CD4-positive, alpha-beta T cell treated with Interferon gamma for 1 hour (primary cell): ENCODE measurements at regions not wholly inside any gene's neighbourhood (a gene's known extent, or its start where the extent isn't known, plus 50 kb on each side); places are given as distances from the start of the nearest gene placed in this dataset.
"Not testable (repeated sequence)": the region's sequence is repeated elsewhere in the genome, so short reads cannot be mapped to it uniquely, and the experiment has no call there.

Experiments
- DNase-seq: peaks from one replicate; pipeline ENCODE4 v3.0.0-alpha.2; 2020

GRCh38 chr10:114872519-114873087, 51.0 kb downstream of the FHIP2A start:
- DNase-seq, result no peak

- DNase-seq, result no peak
These were observed 53.3 kb downstream of the FHIP2A start for GRCh38 chr10:114874827-114875411.

GRCh38 chr10:114875590-114876081, 54.1 kb downstream of the FHIP2A start:
- not testable (repeated sequence) for DNase-seq

- no peak for DNase-seq
These were observed 54.6 kb downstream of the FHIP2A start for GRCh38 chr10:114876169-114876568.

- no peak for DNase-seq
These were observed 55.2 kb downstream of the FHIP2A start for GRCh38 chr10:114876602-114877300.

GRCh38 chr10:114877301-114877644, 55.7 kb downstream of the FHIP2A start:
- DNase-seq, result no peak

GRCh38 chr10:114879093-114879492, 57.5 kb downstream of the FHIP2A start:
- DNase-seq, result no peak

- peak; percentile 20 for DNase-seq
These were observed 58.1 kb downstream of the FHIP2A start for GRCh38 chr10:114879541-114880158.

- DNase-seq, result no peak
These were observed 56.6 kb upstream of the TRUB1 start for GRCh38 chr10:114881417-114881816.

- DNase-seq, result no peak
These were observed 56.1 kb upstream of the TRUB1 start for GRCh38 chr10:114881901-114882300.

- DNase-seq, result no peak
These were observed 52.6 kb upstream of the TRUB1 start for GRCh38 chr10:114885443-114885842.
